Suprapubic skin (tissue), 4 donors: ENCODE measurements at regions not wholly inside any gene's neighbourhood (a gene's known extent, or its start where the extent isn't known, plus 50 kb on each side); places are given as distances from the start of the nearest gene placed in this dataset.
A peak's percentile ranks its signal among the peaks of the same experiment; 100 is the strongest.

Experiments used
- DNase-seq, 2 donors: peaks; one replicate each; pipeline ENCODE4 v3.0.0-alpha.2; 2019; ENCODE audit warnings: low spot score in 2 of 2
- H3K27ac ChIP-seq: fragments of 200-600 bp; sonication (generic); one replicate; pipeline ENCODE4 v1.5.1; 2019
- H3K27me3 ChIP-seq: fragments of 200-600 bp; sonication (generic); one replicate; pipeline ENCODE4 v1.5.1; 2019
- H3K36me3 ChIP-seq: fragments of 200-600 bp; sonication (generic); one replicate; pipeline ENCODE4 v1.5.1; 2019
- H3K4me1 ChIP-seq: fragments of 200-600 bp; sonication (generic); one replicate; pipeline ENCODE4 v1.5.1; 2019
- H3K4me3 ChIP-seq: fragments of 200-600 bp; sonication (generic); one replicate; pipeline ENCODE4 v1.5.1; 2019; ENCODE audit warnings: mild to moderate bottlenecking
- H3K9me3 ChIP-seq: fragments of 200-600 bp; sonication (generic); one replicate; pipeline ENCODE4 v1.5.1; 2019
- EP300 ChIP-seq: sonication (generic); formaldehyde crosslinking; IDR thresholded peaks from one replicate; pipeline ENCODE4 v1.6.1; 2017; ENCODE audit warnings: antibody characterized with exemption
- POLR2A ChIP-seq, 2 donors: fragments of 450-650 bp; IDR thresholded peaks; one replicate each; pipeline ENCODE4 v1.6.1; 2017; ENCODE audit warnings: antibody characterized with exemption in 2 of 2, mild to moderate bottlenecking in 2 of 2, moderate library complexity in 2 of 2
- POLR2AphosphoS5 ChIP-seq, 3 donors: sonication (generic); formaldehyde crosslinking; IDR thresholded peaks; one replicate each; pipeline ENCODE4 v1.6.1; 2017; ENCODE audit warnings: antibody characterized with exemption in 3 of 3
- WGBS: methylation state at CpG from one replicate; pipeline ENCODE4 v1.1.5; 2018; 5-methylcytosine and 5-hydroxymethylcytosine counted together
- TF ChIP-seq, protein P1 (sequence below), 2 donors: fragments of 200-600 bp in 1 of 2; fragments of 450-650 bp in 1 of 2; sonication (generic) in 1 of 2; IDR thresholded peaks; one replicate each; pipeline ENCODE4 v1.5.1; 2016 to 2019; ENCODE audit warnings: antibody characterized with exemption in 2 of 2, mild to moderate bottlenecking in 1 of 2, moderate library complexity in 1 of 2

DNA sequence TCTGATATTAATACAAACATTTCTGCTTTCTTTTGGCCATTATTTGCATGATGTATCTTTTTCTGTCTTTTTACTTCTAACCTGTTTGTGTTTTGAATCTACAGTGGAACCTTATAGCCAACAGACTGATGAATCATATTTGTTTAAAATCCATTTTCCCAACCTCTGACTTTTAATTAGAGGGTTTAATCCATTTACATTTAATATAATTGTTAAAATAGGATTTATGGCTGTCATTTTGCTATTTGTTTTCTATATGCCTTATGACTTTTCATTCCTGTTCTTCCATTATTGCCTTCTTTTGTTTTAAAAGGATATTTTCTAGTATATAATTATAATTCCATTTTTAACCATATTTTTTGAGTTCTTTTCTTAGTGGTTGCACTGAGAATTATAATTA is 286.1 kb downstream of the ZNF621 start:
- TF ChIP-seq, protein P1, sequence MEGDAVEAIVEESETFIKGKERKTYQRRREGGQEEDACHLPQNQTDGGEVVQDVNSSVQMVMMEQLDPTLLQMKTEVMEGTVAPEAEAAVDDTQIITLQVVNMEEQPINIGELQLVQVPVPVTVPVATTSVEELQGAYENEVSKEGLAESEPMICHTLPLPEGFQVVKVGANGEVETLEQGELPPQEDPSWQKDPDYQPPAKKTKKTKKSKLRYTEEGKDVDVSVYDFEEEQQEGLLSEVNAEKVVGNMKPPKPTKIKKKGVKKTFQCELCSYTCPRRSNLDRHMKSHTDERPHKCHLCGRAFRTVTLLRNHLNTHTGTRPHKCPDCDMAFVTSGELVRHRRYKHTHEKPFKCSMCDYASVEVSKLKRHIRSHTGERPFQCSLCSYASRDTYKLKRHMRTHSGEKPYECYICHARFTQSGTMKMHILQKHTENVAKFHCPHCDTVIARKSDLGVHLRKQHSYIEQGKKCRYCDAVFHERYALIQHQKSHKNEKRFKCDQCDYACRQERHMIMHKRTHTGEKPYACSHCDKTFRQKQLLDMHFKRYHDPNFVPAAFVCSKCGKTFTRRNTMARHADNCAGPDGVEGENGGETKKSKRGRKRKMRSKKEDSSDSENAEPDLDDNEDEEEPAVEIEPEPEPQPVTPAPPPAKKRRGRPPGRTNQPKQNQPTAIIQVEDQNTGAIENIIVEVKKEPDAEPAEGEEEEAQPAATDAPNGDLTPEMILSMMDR (IDR thresholded peaks at IDR 0.05): no peak
- TF ChIP-seq EP300 (no peak), POLR2AphosphoS5 (IDR thresholded peaks at IDR 0.05) (no peak)
- no peak overlapping the region for H3K27ac ChIP-seq
- H3K27me3 ChIP-seq: no peaks in the 10 kb centered on the region
- no peaks in the 10 kb centered on the region for H3K36me3 ChIP-seq
- no peak for DNase-seq
- peaks cover 17% of the 10 kb centered on the region for H3K9me3 ChIP-seq
- no peak overlapping the region for H3K4me3 ChIP-seq
- H3K4me1 ChIP-seq: no peaks in the 10 kb centered on the region

DNA sequence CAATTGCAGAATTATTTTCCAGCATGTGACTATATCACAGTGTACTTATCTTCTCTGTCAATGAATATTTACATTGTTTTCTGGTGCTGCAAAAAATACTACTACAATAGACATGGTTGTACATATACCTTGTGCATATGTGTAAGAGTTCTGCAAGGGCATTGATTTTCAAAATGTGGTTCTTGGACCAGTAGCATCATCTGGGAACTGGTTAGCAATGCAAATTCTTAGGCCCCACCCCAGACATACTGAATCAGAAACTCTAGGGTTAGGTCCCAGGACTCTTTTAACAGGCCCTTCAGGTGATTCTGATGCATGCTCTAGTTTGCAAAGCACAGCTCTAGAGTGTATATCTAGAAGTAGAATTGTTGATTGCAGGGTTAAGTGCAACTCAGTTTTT is 292.3 kb downstream of the ZNF621 start:
- H3K27ac ChIP-seq: no peak overlapping the region
- no peaks in the 10 kb centered on the region for H3K27me3 ChIP-seq
- H3K36me3 ChIP-seq: no peaks in the 10 kb centered on the region
- H3K4me1 ChIP-seq: peaks cover 4% of the 10 kb centered on the region
- DNase-seq: no peak
- H3K4me3 ChIP-seq: no peak overlapping the region
- TF ChIP-seq POLR2AphosphoS5 (IDR thresholded peaks at IDR 0.05): no peak
- no peak for TF ChIP-seq POLR2A (IDR thresholded peaks at IDR 0.05)
- no peak for TF ChIP-seq EP300
- TF ChIP-seq, protein P1 (IDR thresholded peaks at IDR 0.05): no peak
- H3K9me3 ChIP-seq: peaks cover 1% of the 10 kb centered on the region

DNA sequence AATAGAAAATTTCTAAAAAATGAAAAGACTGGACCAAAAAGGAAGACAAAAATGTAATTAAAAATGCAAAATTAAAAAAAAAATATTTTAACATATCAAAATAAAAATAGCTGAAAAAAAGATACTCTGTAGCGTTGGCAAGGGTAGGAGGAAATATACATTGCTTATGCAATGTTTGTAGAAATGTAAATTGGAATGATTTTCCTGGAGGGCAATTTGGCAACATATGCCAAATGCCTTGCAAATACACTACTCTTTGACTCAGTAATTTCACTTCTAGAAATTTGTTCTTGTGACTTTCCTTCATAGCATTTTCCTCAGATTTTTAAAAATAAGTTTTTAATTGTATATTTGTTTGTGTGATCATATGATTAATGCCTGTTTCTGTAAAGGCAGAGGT is 296.6 kb downstream of the ZNF621 start:
- H3K4me3 ChIP-seq: no peak overlapping the region
- no peaks in the 10 kb centered on the region for H3K36me3 ChIP-seq
- no peaks in the 10 kb centered on the region for H3K9me3 ChIP-seq
- TF ChIP-seq EP300: no peak
- TF ChIP-seq POLR2AphosphoS5 (IDR thresholded peaks at IDR 0.05): no peak
- no peak for TF ChIP-seq POLR2A (IDR thresholded peaks at IDR 0.05)
- TF ChIP-seq, protein P1 (IDR thresholded peaks at IDR 0.05): no peak
- H3K4me1 ChIP-seq: peaks cover 4% of the 10 kb centered on the region
- H3K27me3 ChIP-seq: no peaks in the 10 kb centered on the region
- DNase-seq: no peak
- 46% methylated on average over 1 of the region's 1 CpG for WGBS
- no peak overlapping the region for H3K27ac ChIP-seq

DNA sequence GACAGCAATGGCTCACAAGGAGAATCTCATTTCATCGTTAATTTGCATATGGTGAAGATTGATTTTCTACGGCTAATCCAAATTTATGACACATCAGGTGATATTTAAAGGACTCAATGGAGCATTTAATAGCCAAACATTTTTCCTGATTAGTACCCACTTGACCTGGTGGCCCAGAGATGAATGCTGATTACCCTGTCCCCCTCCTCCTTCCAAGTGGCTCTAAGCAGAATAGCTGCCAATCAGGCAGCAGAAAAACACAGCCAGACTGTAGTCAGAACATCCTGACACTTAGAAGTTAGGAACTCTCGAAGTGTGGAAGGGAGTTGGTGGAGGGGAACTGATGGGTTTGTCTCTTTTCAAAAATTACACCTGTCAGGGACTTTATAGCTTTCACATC is 302.5 kb downstream of the ZNF621 start:
- Histone ChIP-seq H3K4me1 (peaks cover 3% of the 10 kb centered on the region), H3K27me3 (no peaks in the 10 kb centered on the region), H3K36me3 (no peaks in the 10 kb centered on the region), H3K27ac (no peak overlapping the region), H3K4me3 (no peak overlapping the region), H3K9me3 (no peaks in the 10 kb centered on the region)
- WGBS: 89% methylated on average over 3 of the region's 3 CpGs
- TF ChIP-seq EP300: no peak
- TF ChIP-seq POLR2AphosphoS5 (IDR thresholded peaks at IDR 0.05): no peak
- TF ChIP-seq, protein P1 (IDR thresholded peaks at IDR 0.05): no peak
- TF ChIP-seq POLR2A (IDR thresholded peaks at IDR 0.05): no peak
- DNase-seq: no peak

DNA sequence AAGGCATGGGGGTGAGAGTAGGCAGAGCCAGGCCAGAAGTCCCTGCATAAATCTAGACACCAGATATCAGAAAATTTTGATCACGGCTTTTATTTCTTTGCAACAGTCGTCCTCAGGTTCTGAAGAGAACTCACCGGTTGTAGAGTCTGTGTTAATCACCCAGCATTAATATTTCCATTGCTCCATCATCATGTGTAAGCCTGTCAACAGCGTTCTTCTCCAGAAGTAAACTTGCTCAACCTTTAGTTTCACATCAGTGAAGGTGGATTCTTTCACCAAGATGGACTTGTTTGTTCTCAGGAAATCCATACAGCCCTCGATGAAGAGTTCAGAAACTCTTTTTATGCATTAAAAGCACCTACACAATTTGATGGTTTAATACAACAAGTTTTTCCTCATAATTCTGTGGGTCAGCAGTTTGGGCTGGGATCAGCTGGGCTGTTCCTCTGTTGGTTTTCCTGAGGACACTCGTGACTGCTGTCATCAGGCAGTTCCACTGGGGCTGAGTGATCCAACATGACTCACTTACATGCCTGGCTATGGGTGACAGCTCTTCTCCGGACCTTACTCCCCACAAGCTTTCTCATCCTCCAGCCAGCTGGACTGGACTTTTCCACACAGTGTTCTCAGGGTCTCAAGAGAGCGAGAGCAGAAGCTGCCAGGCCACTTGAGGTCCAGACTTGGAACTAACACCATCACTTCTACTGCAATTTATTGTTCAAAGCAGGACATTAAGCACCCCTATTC is 303.4 kb downstream of the ZNF621 start:
- no peaks in the 10 kb centered on the region for H3K9me3 ChIP-seq
- peak; percentile 77 to 79 for DNase-seq
- peak overlapping the region; percentile 43 for H3K27ac ChIP-seq
- TF ChIP-seq POLR2AphosphoS5 (IDR thresholded peaks at IDR 0.05) (no peak), EP300 (no peak), POLR2A (IDR thresholded peaks at IDR 0.05) (no peak)
- H3K36me3 ChIP-seq: no peaks in the 10 kb centered on the region
- peaks cover 3% of the 10 kb centered on the region for H3K4me1 ChIP-seq
- no peaks in the 10 kb centered on the region for H3K27me3 ChIP-seq
- no peak overlapping the region for H3K4me3 ChIP-seq
- 62% methylated on average over 8 of the region's 8 CpGs for WGBS
